K562 (cell line): ENCODE measurements at regions not wholly inside any gene's neighbourhood (a gene's known extent, or its start where the extent isn't known, plus 50 kb on each side); places are given as distances from the start of the nearest gene placed in this dataset.

Experiments used
- ARID4B ChIP-seq: sonication (generic); formaldehyde crosslinking; IDR thresholded peaks from 2 replicates; pipeline ENCODE4 v1.8.0; 2022; ENCODE audit warnings: mild to moderate bottlenecking, missing genetic modification reagents
- ATF7 ChIP-seq: fragments of 450-650 bp; IDR thresholded peaks from 2 replicates; pipeline ENCODE4 v1.7.1; 2014; ENCODE audit warnings: mild to moderate bottlenecking, moderate library complexity
- SFPQ ChIP-seq: fragments of 200-400 bp; formaldehyde crosslinking; IDR thresholded peaks from 2 replicates; pipeline ENCODE4 v1.6.1; 2017; ENCODE audit warnings: mild to moderate bottlenecking, low read depth, low read length, moderate library complexity
- ZNF12 ChIP-seq: sonication (generic); formaldehyde crosslinking; IDR thresholded peaks from 2 replicates; pipeline ENCODE4 v1.4.0; 2020; ENCODE audit warnings: mild to moderate bottlenecking, missing genetic modification reagents
- ZNF583 ChIP-seq: fragments of 250-450 bp; sonication (Bioruptor Pico); IDR thresholded peaks from 2 replicates; pipeline ENCODE4 v1.4.0; 2020

- no peak for TF ChIP-seq ARID4B (CRISPR knock-in tag)
- TF ChIP-seq SFPQ, result no peak
- no peak for TF ChIP-seq ATF7
- no peak for TF ChIP-seq ZNF12 (CRISPR knock-in tag)
- no peak for TF ChIP-seq ZNF583 (CRISPR knock-in tag)
These were observed 337.8 kb upstream of the ROPN1 start (continued) for GRCh38 chr3:124329723-124330122.
